Glomerular endothelial cell (primary cell): ENCODE measurements at regions not wholly inside any gene's neighbourhood (a gene's known extent, or its start where the extent isn't known, plus 50 kb on each side); places are given as distances from the start of the nearest gene placed in this dataset.
"Not testable (repeated sequence)": the region's sequence is repeated elsewhere in the genome, so short reads cannot be mapped to it uniquely, and the experiment has no call there.

Experiments
- DNase-seq: peaks from one replicate; pipeline ENCODE4 v3.0.0-alpha.2; 2011; ENCODE audit warnings: low read depth, low spot score; ENCODE audit errors: extremely low read depth

GRCh38 chr17:45585794-45586650 lies 95.5 kb upstream of the PLEKHM1 start:
- not testable (repeated sequence) for DNase-seq

GRCh38 chr17:45586651-45586934 lies 96.1 kb upstream of the PLEKHM1 start:
- DNase-seq, result not testable (repeated sequence)

GRCh38 chr17:45592433-45592923 lies 102.0 kb upstream of the PLEKHM1 start:
- DNase-seq, result not testable (repeated sequence)

GRCh38 chr17:45596347-45596746 lies 105.8 kb upstream of the PLEKHM1 start:
- not testable (repeated sequence) for DNase-seq

GRCh38 chr17:45600052-45601012 lies 109.8 kb upstream of the PLEKHM1 start:
- DNase-seq, result not testable (repeated sequence)

GRCh38 chr17:45601013-45601412 lies 110.5 kb upstream of the PLEKHM1 start:
- not testable (repeated sequence) for DNase-seq

- not testable (repeated sequence) for DNase-seq
These were observed 111.4 kb upstream of the PLEKHM1 start for GRCh38 chr17:45601605-45602539.

- not testable (repeated sequence) for DNase-seq
These were observed 115.2 kb upstream of the PLEKHM1 start for GRCh38 chr17:45605751-45606150.

- DNase-seq, result not testable (repeated sequence)
These were observed 129.5 kb upstream of the PLEKHM1 start for GRCh38 chr17:45619984-45620405.

- not testable (repeated sequence) for DNase-seq
These were observed 129.9 kb upstream of the PLEKHM1 start for GRCh38 chr17:45620468-45620867.

- not testable (repeated sequence) for DNase-seq
These were observed 130.6 kb upstream of the PLEKHM1 start for GRCh38 chr17:45621087-45621486.

- not testable (repeated sequence) for DNase-seq
These were observed 131.8 kb upstream of the PLEKHM1 start for GRCh38 chr17:45622295-45622694.

- no peak for DNase-seq
These were observed 137.5 kb upstream of the PLEKHM1 start for GRCh38 chr17:45628019-45628418.

- DNase-seq, result no peak
These were observed 141.4 kb upstream of the PLEKHM1 start for GRCh38 chr17:45631941-45632340.

- DNase-seq, result no peak
These were observed 144.7 kb upstream of the CRHR1 start for GRCh38 chr17:45639297-45639849.

- DNase-seq, result peak; percentile 52
These were observed 143.8 kb upstream of the CRHR1 start for GRCh38 chr17:45640141-45640850.

- DNase-seq, result no peak
These were observed 142.6 kb upstream of the CRHR1 start for GRCh38 chr17:45641541-45641940.

GRCh38 chr17:45643591-45643990 lies 140.5 kb upstream of the CRHR1 start:
- no peak for DNase-seq

GRCh38 chr17:45644637-45645036 lies 139.5 kb upstream of the CRHR1 start:
- DNase-seq, result not testable (repeated sequence)
